WERI-Rb-1 (cell line): ENCODE measurements at regions not wholly inside any gene's neighbourhood (a gene's known extent, or its start where the extent isn't known, plus 50 kb on each side); places are given as distances from the start of the nearest gene placed in this dataset.

Source experiments
- DNase-seq: peaks from one replicate; pipeline ENCODE4 v3.0.0-alpha.2; 2020
- H3K27ac ChIP-seq: fragments of 250-450 bp; sonication (Bioruptor Pico); 2 replicates; pipeline ENCODE4 v1.5.1; 2020; ENCODE audit warnings: mild to moderate bottlenecking, moderate library complexity
- H3K27me3 ChIP-seq: fragments of 250-450 bp; sonication (Bioruptor Pico); 2 replicates; pipeline ENCODE4 v1.5.1; 2021; ENCODE audit warnings: mild to moderate bottlenecking, low read depth, moderate library complexity; ENCODE audit not compliant: insufficient read depth, severe bottlenecking
- H3K36me3 ChIP-seq: fragments of 250-450 bp; sonication (Bioruptor Pico); 2 replicates; pipeline ENCODE4 v1.5.1; 2020; ENCODE audit warnings: mild to moderate bottlenecking, moderate library complexity
- H3K4me3 ChIP-seq: 2 replicates; pipeline ENCODE4 v1.5.1; 2011; ENCODE audit warnings: low read depth, mild to moderate bottlenecking, control low read depth, low read length
- H3K9me3 ChIP-seq: fragments of 250-450 bp; sonication (Bioruptor Pico); 2 replicates; pipeline ENCODE4 v1.5.1; 2021; ENCODE audit warnings: mild to moderate bottlenecking, moderate library complexity; ENCODE audit not compliant: severe bottlenecking
- CTCF ChIP-seq: IDR thresholded peaks from 2 replicates; pipeline ENCODE4 v1.5.1; 2011; ENCODE audit warnings: low read depth, mild to moderate bottlenecking, control low read depth, inconsistent platforms, low read length

GRCh38 chr14:86442135-86442534 is 912.2 kb downstream of the FLRT2 start:
- no peak for TF ChIP-seq CTCF
- H3K27ac ChIP-seq = no peak overlapping the region
- no peaks in the 10 kb centered on the region for H3K27me3 ChIP-seq
- DNase-seq = no peak
- no peaks in the 10 kb centered on the region for H3K9me3 ChIP-seq
- H3K36me3 ChIP-seq = no peaks in the 10 kb centered on the region
- H3K4me3 ChIP-seq = no peak overlapping the region

GRCh38 chr14:86430853-86431252 is 900.9 kb downstream of the FLRT2 start:
- Histone ChIP-seq H3K36me3 (no peaks in the 10 kb centered on the region), H3K27ac (no peak overlapping the region), H3K9me3 (no peaks in the 10 kb centered on the region), H3K4me3 (no peak overlapping the region), H3K27me3 (no peaks in the 10 kb centered on the region)
- no peak for DNase-seq
- TF ChIP-seq CTCF = no peak

- no peak for TF ChIP-seq CTCF
- no peak overlapping the region for H3K27ac ChIP-seq
- no peaks in the 10 kb centered on the region for H3K27me3 ChIP-seq
- H3K36me3 ChIP-seq = no peaks in the 10 kb centered on the region
- H3K9me3 ChIP-seq = no peaks in the 10 kb centered on the region
- no peak overlapping the region for H3K4me3 ChIP-seq
- no peak for DNase-seq
Measured at GRCh38 chr14:86423214-86423613, 893.3 kb downstream of the FLRT2 start.

GRCh38 chr14:86420131-86420530 is 890.2 kb downstream of the FLRT2 start:
- Histone ChIP-seq H3K27ac (no peak overlapping the region), H3K36me3 (no peaks in the 10 kb centered on the region), H3K9me3 (no peaks in the 10 kb centered on the region), H3K27me3 (no peaks in the 10 kb centered on the region), H3K4me3 (no peak overlapping the region)
- no peak for TF ChIP-seq CTCF
- no peak for DNase-seq

GRCh38 chr14:86414146-86414545 is 884.2 kb downstream of the FLRT2 start:
- no peak for TF ChIP-seq CTCF
- Histone ChIP-seq H3K27me3 (no peaks in the 10 kb centered on the region), H3K4me3 (no peak overlapping the region), H3K9me3 (no peaks in the 10 kb centered on the region), H3K27ac (no peak overlapping the region), H3K36me3 (no peaks in the 10 kb centered on the region)
- DNase-seq = no peak

GRCh38 chr14:86404989-86405649 is 875.2 kb downstream of the FLRT2 start:
- no peak overlapping the region for H3K27ac ChIP-seq
- no peak for TF ChIP-seq CTCF
- DNase-seq = no peak
- no peaks in the 10 kb centered on the region for H3K36me3 ChIP-seq
- no peaks in the 10 kb centered on the region for H3K9me3 ChIP-seq
- H3K27me3 ChIP-seq = no peaks in the 10 kb centered on the region
- H3K4me3 ChIP-seq = no peak overlapping the region
